ENCODE measurements at regions not wholly inside any gene's neighbourhood (a gene's known extent, or its start where the extent isn't known, plus 50 kb on each side); places are given as distances from the start of the nearest gene placed in this dataset.

GRCh38 chr12:114789821-114790220 lies 105.8 kb upstream of the TBX3 start:
- no peak for DNase-seq
- Histone ChIP-seq H3K4me1 (no peaks in the 10 kb centered on the region), H3K27ac (no peak overlapping the region), H3K9me3 (no peaks in the 10 kb centered on the region), H3K36me3 (no peaks in the 10 kb centered on the region), H3K4me3 (no peak overlapping the region), H3K27me3 (no peaks in the 10 kb centered on the region)
- no peak for TF ChIP-seq CTCF (IDR thresholded peaks at IDR 0.05)
- no peak for TF ChIP-seq POLR2A (IDR thresholded peaks at IDR 0.05)

GRCh38 chr12:114789276-114789675 lies 105.3 kb upstream of the TBX3 start:
- H3K36me3 ChIP-seq = no peaks in the 10 kb centered on the region
- no peak for DNase-seq
- TF ChIP-seq CTCF (IDR thresholded peaks at IDR 0.05) (no peak), POLR2A (IDR thresholded peaks at IDR 0.05) (no peak)

GRCh38 chr12:114784526-114784925 lies 100.6 kb upstream of the TBX3 start:
- no peaks in the 10 kb centered on the region for H3K4me1 ChIP-seq
- no peaks in the 10 kb centered on the region for H3K36me3 ChIP-seq
- H3K4me3 ChIP-seq = no peak overlapping the region
- H3K27ac ChIP-seq = no peak overlapping the region
- DNase-seq = no peak
- H3K9me3 ChIP-seq = no peaks in the 10 kb centered on the region
- no peaks in the 10 kb centered on the region for H3K27me3 ChIP-seq
- no peak for TF ChIP-seq CTCF (IDR thresholded peaks at IDR 0.05)
- no peak for TF ChIP-seq POLR2A (IDR thresholded peaks at IDR 0.05)

More at GRCh38 chr12:114789276-114789675, 105.3 kb upstream of the TBX3 start:
- Histone ChIP-seq H3K27ac (no peak overlapping the region), H3K4me3 (no peak overlapping the region), H3K4me1 (no peaks in the 10 kb centered on the region), H3K27me3 (no peaks in the 10 kb centered on the region), H3K9me3 (no peaks in the 10 kb centered on the region)

GRCh38 chr12:114783089-114783618 lies 99.2 kb upstream of the TBX3 start:
- H3K4me1 ChIP-seq = no peaks in the 10 kb centered on the region

GRCh38 chr12:114780746-114781399 lies 96.9 kb upstream of the TBX3 start:
- H3K27ac ChIP-seq = no peak overlapping the region
- TF ChIP-seq CTCF (IDR thresholded peaks at IDR 0.05) (no peak), POLR2A (IDR thresholded peaks at IDR 0.05) (no peak)
- H3K36me3 ChIP-seq = no peaks in the 10 kb centered on the region
- H3K9me3 ChIP-seq = no peaks in the 10 kb centered on the region
- no peak for DNase-seq
- H3K4me1 ChIP-seq = no peaks in the 10 kb centered on the region
- H3K27me3 ChIP-seq = no peaks in the 10 kb centered on the region
- H3K4me3 ChIP-seq = no peak overlapping the region

More at GRCh38 chr12:114783089-114783618, 99.2 kb upstream of the TBX3 start:
- TF ChIP-seq POLR2A (IDR thresholded peaks at IDR 0.05) (no peak), CTCF (IDR thresholded peaks at IDR 0.05) (no peak)
- H3K27me3 ChIP-seq = no peaks in the 10 kb centered on the region
- DNase-seq = no peak
- H3K27ac ChIP-seq = no peak overlapping the region
- no peaks in the 10 kb centered on the region for H3K9me3 ChIP-seq
- no peak overlapping the region for H3K4me3 ChIP-seq
- no peaks in the 10 kb centered on the region for H3K36me3 ChIP-seq

Data from Peyer's patch (tissue), 4 donors.